Loucy (cell line): ENCODE measurements at regions not wholly inside any gene's neighbourhood (a gene's known extent, or its start where the extent isn't known, plus 50 kb on each side); places are given as distances from the start of the nearest gene placed in this dataset.

Experiments used
- EZH2phosphoT487 ChIP-seq: fragments of 200-600 bp; IDR thresholded peaks from 2 replicates; pipeline ENCODE4 v1.6.1; 2018; ENCODE audit warnings: antibody characterized with exemption, mild to moderate bottlenecking, moderate library complexity, borderline replicate concordance
- TF ChIP-seq, protein P1 (sequence below): fragments of 200-600 bp; sonication (generic); conservative IDR thresholded peaks from 2 replicates; pipeline ENCODE4 v1.5.1; 2014; ENCODE audit warnings: mild to moderate bottlenecking, antibody characterized with exemption, low read length

DNA sequence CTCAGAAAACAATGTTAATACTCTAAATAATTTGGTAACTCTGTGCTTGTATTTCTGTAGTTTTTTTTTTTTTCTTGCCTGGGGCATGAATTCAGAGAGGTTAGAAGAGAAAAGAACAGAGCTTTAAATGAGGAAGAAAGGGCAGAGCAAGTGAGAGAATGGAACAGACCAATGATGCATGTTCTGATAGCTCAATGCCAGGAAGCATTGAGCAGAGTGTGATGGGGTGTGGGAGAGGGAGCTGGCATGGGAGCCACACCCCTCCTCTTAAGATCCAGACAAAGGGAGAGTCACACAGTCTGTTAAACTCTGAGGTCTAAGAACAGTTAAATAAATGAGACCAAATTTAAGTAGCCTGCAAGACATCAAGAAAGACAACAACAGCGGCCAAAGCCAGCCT, 538.6 kb downstream of the TUSC7 start:
- TF ChIP-seq, protein P1, sequence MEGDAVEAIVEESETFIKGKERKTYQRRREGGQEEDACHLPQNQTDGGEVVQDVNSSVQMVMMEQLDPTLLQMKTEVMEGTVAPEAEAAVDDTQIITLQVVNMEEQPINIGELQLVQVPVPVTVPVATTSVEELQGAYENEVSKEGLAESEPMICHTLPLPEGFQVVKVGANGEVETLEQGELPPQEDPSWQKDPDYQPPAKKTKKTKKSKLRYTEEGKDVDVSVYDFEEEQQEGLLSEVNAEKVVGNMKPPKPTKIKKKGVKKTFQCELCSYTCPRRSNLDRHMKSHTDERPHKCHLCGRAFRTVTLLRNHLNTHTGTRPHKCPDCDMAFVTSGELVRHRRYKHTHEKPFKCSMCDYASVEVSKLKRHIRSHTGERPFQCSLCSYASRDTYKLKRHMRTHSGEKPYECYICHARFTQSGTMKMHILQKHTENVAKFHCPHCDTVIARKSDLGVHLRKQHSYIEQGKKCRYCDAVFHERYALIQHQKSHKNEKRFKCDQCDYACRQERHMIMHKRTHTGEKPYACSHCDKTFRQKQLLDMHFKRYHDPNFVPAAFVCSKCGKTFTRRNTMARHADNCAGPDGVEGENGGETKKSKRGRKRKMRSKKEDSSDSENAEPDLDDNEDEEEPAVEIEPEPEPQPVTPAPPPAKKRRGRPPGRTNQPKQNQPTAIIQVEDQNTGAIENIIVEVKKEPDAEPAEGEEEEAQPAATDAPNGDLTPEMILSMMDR = no peak
- TF ChIP-seq EZH2phosphoT487 = no peak
